Esophagus squamous epithelium (tissue), 5 donors: ENCODE measurements at regions not wholly inside any gene's neighbourhood (a gene's known extent, or its start where the extent isn't known, plus 50 kb on each side); places are given as distances from the start of the nearest gene placed in this dataset.

Experiments used
- DNase-seq: peaks from one replicate; lab custom pipeline; 2025; lab: John Stamatoyannopoulos, UW
- H3K27ac ChIP-seq, 4 donors: fragments of 200-600 bp; sonication (generic); one replicate each; pipeline ENCODE4 v1.5.1; 2016 to 2019; ENCODE audit warnings: mild to moderate bottlenecking in 1 of 4
- H3K27me3 ChIP-seq, 4 donors: fragments of 200-600 bp; sonication (generic); 1 replicate in 3 of 4; 2 replicates in 1 of 4; pipeline versions ENCODE4 v1.5.1 to v1.6.0; 2017 to 2021; ENCODE audit warnings: antibody characterized with exemption in 1 of 4
- H3K36me3 ChIP-seq, 3 donors: fragments of 200-600 bp; sonication (generic); one replicate each; pipeline ENCODE4 v1.5.1; 2016 to 2019
- H3K4me1 ChIP-seq, 3 donors: fragments of 200-600 bp; sonication (generic); one replicate each; pipeline ENCODE4 v1.5.1; 2017 to 2019
- H3K4me3 ChIP-seq, 4 donors: fragments of 200-600 bp; sonication (generic); 1 replicate in 3 of 4; 2 replicates in 1 of 4; pipeline ENCODE4 v1.5.1; 2016 to 2019; ENCODE audit warnings: mild to moderate bottlenecking in 2 of 4, moderate library complexity in 1 of 4
- H3K9me3 ChIP-seq, 3 donors: fragments of 200-600 bp; sonication (generic); one replicate each; pipeline ENCODE4 v1.5.1; 2016 to 2019
- CTCF ChIP-seq, 6 experiments: fragments of 450-650 bp in 4 of 6; fragments of 200-600 bp in 2 of 6; sonication (generic) in 2 of 6; IDR thresholded peaks; one replicate each; pipeline ENCODE4 v1.5.1; 2016 to 2019; ENCODE audit warnings: antibody characterized with exemption in 6 of 6, mild to moderate bottlenecking in 4 of 6, moderate library complexity in 4 of 6
- POLR2A ChIP-seq, 4 donors: fragments of 450-650 bp; IDR thresholded peaks; one replicate each; pipeline ENCODE4 v1.6.1; 2017; ENCODE audit warnings: antibody characterized with exemption in 4 of 4, mild to moderate bottlenecking in 4 of 4, moderate library complexity in 3 of 4
- WGBS, 2 donors: methylation state at CpG; one replicate each; pipeline ENCODE4 v1.1.5; 2018; 5-methylcytosine and 5-hydroxymethylcytosine counted together
- intact Hi-C: fragments of 100-400 bp; cut with DNase I; formaldehyde crosslinking; loops from one replicate; pipeline ENCODE4 v1.15.0; 2022
- donor health status: DM: yes; HTN: yes; CAD: no.

DNA sequence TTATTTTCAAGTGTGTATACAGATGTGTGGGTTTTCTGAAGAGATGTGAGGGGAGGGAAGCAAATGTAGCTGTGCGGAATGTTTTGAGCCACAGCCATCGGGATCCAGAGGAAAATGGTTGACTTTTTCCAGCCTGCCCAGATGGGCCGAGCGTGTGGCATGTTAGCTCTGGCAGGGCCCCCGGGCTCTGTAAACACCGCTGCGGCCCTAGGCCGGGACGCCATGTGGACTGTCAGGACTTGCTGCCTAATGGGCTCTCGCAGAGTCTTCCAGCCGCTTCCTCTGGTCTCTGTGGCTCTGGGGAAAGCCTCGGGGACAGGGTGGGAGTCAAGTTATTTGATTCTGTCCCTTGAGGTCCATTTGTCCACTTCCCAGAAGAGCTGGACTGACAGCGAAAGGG, 109.6 kb upstream of the PTCH1 start:
- Histone ChIP-seq H3K27ac (no peak overlapping the region), H3K36me3 (no peaks in the 10 kb centered on the region), H3K9me3 (no peaks in the 10 kb centered on the region), H3K4me1 (no peaks in the 10 kb centered on the region), H3K27me3 (peaks cover 0 to 71% (median 0%) of the 10 kb centered on the region in 4 donors), H3K4me3 (no peak overlapping the region)
- WGBS, 2 donors: 72 to 94% methylated on average over 6 to 7 of the region's 13 CpGs
- intact Hi-C loops: no loop called here
- no peak for DNase-seq
- TF ChIP-seq CTCF (IDR thresholded peaks at IDR 0.05) (no peak), POLR2A (IDR thresholded peaks at IDR 0.05) (no peak)

DNA sequence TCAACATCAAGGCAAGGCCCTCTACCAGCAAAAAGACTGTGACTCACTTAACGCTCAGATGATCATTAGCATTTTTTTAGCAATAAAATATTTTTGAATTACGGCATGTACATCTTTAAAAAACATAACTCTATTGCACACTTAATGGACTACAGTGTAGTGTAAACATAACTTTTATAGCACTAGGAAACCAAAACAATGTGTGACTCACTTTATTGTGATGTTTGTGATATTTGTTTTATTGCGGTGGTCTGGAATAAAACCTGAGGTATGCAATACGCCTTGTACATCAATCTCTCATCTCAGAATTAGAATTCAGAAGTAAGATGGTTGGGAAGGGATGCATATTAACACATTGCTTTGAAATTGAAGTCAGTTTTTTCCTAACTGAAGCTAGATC, 106.9 kb upstream of the PTCH1 start:
- Histone ChIP-seq H3K9me3 (no peaks in the 10 kb centered on the region), H3K27ac (no peak overlapping the region), H3K4me1 (no peaks in the 10 kb centered on the region), H3K27me3 (peaks cover 0 to 72% (median 0%) of the 10 kb centered on the region in 4 donors), H3K36me3 (no peaks in the 10 kb centered on the region), H3K4me3 (no peak overlapping the region)
- TF ChIP-seq POLR2A (IDR thresholded peaks at IDR 0.05) (no peak), CTCF (IDR thresholded peaks at IDR 0.05) (no peak)
- DNase-seq: no peak
- intact Hi-C loops: no loop called here
- 76 to 79% methylated on average over 4 of the region's 4 CpGs for WGBS, 2 donors

GRCh38 chr9:95620722-95621121, 104.0 kb upstream of the PTCH1 start:
- DNase-seq: no peak
- peaks cover 0 to 72% (median 0%) of the 10 kb centered on the region in 4 donors for H3K27me3 ChIP-seq
- H3K4me3 ChIP-seq: no peak overlapping the region
- 89 to 90% methylated on average over 8 of the region's 8 CpGs for WGBS, 2 donors
- H3K36me3 ChIP-seq: no peaks in the 10 kb centered on the region
- H3K9me3 ChIP-seq: no peaks in the 10 kb centered on the region
- intact Hi-C loops: no loop called here
- H3K27ac ChIP-seq: no peak overlapping the region
- H3K4me1 ChIP-seq: no peaks in the 10 kb centered on the region
- TF ChIP-seq CTCF (IDR thresholded peaks at IDR 0.05) (no peak), POLR2A (IDR thresholded peaks at IDR 0.05) (no peak)

GRCh38 chr9:95620314-95620713, 103.5 kb upstream of the PTCH1 start:
- DNase-seq: no peak
- Histone ChIP-seq H3K4me1 (no peaks in the 10 kb centered on the region), H3K4me3 (no peak overlapping the region), H3K27me3 (peaks cover 0 to 72% (median 0%) of the 10 kb centered on the region in 4 donors), H3K9me3 (no peaks in the 10 kb centered on the region), H3K36me3 (no peaks in the 10 kb centered on the region), H3K27ac (no peak overlapping the region)
- WGBS, 2 donors: 92 to 94% methylated on average over 6 to 10 of the region's 10 CpGs
- TF ChIP-seq POLR2A (IDR thresholded peaks at IDR 0.05) (no peak), CTCF (IDR thresholded peaks at IDR 0.05) (no peak)
- intact Hi-C loops: no loop called here

GRCh38 chr9:95615246-95615645, 98.5 kb upstream of the PTCH1 start:
- DNase-seq: no peak

More at GRCh38 chr9:95615246-95615645, 98.5 kb upstream of the PTCH1 start:
- H3K4me1 ChIP-seq: peaks cover 0 to 5% (median 0%) of the 10 kb centered on the region in 3 donors
- H3K36me3 ChIP-seq: no peaks in the 10 kb centered on the region
- peaks cover 0 to 92% (median 0%) of the 10 kb centered on the region in 4 donors for H3K27me3 ChIP-seq
- peaks cover 0 to 13% (median 11%) of the 10 kb centered on the region in 3 donors for H3K9me3 ChIP-seq
- intact Hi-C loops: no loop called here
- no peak overlapping the region for H3K27ac ChIP-seq
- no peak overlapping the region for H3K4me3 ChIP-seq
- WGBS, 2 donors: 74 to 80% methylated on average over 5 to 7 of the region's 8 CpGs
- TF ChIP-seq POLR2A (IDR thresholded peaks at IDR 0.05) (no peak), CTCF (IDR thresholded peaks at IDR 0.05) (no peak)
